SKM-1 (cell line): ENCODE measurements at regions not wholly inside any gene's neighbourhood (a gene's known extent, or its start where the extent isn't known, plus 50 kb on each side); places are given as distances from the start of the nearest gene placed in this dataset.
"Not testable (repeated sequence)": the region's sequence is repeated elsewhere in the genome, so short reads cannot be mapped to it uniquely, and the experiment has no call there.

Experiments used
- DNase-seq: peaks from one replicate; lab custom pipeline; 2025; ENCODE audit not compliant: unreplicated experiment; lab: John Stamatoyannopoulos, UW

DNA sequence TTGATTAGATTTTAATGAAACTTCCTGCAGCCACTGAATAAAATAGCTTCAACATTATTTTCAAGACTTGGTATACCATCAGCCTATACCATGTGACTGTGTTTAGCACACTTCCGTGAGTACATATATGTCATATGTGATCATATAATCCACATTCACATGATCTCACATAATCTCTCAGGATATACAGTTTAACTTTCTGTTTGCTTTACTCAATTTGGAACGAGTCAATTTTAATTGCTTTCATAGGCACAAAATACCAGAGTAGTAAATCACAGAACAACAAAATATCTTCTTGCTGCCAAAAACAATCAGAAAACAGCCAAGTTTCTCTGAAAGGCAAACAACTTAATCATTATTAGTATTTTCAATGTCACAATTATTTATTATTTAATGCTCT is 731.1 kb upstream of the DIAPH2 start:
- no peak for DNase-seq

DNA sequence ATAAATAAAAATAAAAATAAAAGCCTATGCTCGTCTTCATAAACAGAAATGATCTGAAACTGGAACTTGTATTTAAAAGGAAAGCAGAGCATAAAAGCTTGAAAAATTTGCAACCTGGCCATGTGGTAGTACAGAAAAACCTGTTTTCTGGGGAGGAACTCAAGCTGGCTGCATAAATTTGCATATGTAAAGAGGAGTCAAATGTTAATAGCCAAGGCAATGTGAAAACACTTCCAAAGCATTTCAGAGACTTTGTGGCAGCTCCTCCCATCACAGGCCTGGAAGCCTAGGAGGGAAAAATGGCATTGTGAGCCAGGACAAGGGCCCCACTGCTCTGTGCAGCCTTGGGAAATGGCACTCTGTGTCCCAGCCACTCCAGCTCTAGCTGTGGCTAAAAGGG is 727.9 kb upstream of the DIAPH2 start:
- DNase-seq: no peak

DNA sequence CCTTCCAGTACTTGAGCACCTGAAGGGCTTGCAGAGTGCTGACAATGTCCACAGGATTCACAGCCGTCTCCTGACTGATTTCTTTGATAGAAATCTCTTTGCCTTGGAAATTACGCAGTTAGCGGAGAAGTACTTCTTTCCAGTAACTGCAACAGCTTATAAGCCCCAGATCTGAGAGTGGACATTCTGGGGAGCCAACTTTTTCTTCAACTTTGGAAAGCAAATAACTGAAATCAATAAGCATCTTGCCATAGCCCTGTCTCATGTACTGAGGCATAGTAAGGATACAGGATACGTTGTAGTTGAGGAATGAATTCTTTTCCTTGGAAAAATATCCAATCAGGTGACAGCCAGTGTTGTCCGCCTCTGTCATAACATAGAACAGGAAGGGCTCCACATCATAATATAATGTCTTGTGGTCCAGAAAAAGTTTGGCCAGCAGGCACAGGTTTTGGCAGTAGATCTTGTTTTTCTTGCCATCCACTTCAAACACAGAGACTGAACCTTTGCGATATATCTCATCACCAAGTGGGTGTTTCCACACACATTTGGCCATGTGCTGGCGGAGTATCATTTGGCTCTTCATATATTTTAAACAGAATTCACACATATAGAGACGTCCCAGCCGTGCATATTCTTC is 711.1 kb upstream of the DIAPH2 start:
- not testable (repeated sequence) for DNase-seq

DNA sequence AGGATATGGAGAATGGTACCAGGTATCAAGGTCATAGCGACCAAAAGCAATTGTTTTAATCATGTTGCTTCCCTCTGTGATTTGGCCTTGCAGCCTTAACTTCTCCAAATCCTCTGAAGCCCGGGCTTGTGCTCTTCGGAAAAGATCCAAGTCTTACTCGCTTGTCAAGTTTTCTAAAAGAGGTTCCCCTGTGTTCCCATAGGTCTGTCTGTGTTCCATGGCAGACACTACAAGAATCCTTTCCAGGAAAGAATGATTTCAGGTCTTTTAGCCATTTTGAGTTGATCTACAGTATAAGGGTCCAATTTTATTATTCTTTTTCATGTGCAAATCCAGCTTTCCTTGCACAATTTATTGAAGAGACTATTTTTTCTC is 710.6 kb upstream of the DIAPH2 start:
- DNase-seq: no peak

DNA sequence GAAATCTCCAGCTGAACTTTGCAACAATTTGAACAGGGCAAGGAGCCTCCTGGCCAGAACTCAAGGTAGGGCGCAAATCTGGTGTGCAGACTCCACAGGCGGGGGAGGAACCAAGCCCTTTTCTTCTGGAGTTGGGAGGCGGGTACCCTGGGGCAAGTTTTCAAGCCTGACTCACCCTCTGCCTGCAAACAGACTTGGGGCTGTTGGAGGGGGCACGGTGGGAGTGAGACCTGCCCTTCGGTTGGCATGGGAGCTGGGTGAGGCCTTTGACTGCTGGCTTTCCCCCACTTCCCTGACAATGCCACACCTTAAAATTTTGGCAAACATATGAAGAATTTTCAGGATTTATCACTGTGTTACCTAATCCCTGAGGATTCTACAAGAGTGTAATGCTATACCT is 709.8 kb upstream of the DIAPH2 start:
- no peak for DNase-seq

DNA sequence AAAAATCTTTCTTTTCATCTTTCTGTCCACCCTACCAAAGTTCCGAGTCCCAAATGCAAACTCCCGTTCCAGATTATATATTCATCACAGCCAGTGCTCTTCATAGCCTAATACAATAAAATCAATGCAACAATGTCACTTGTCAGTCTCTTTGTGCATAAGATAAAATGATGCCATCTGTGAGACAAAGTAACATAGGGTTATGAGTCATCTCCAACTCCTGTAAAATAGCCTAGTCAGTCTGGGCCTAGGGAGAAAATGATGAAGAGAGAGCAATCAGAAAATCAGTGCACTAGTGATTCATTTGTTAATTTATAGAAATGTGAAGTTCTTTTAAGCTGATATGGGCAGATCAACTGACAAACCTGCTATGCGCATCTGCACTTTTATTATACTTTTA is 689.1 kb upstream of the DIAPH2 start:
- DNase-seq: no peak

DNA sequence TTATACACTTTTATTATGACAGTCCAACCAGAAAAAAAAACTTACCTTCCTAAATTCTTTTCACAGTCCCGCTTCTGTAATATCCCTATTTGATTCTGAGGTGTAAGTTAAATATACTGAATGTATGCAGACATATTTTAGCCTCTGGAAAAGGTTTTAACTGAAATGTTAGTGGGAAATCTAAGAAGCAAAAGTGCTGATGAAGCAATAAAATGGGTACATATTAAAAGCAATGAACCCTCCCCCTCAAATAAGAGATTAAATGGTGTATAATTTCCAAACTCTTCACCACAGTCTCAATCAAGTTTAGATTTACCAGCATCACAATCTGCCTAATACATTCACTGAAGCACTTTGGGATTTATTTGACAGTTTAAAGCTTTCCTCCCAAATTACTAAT is 688.3 kb upstream of the DIAPH2 start:
- DNase-seq: no peak

DNA sequence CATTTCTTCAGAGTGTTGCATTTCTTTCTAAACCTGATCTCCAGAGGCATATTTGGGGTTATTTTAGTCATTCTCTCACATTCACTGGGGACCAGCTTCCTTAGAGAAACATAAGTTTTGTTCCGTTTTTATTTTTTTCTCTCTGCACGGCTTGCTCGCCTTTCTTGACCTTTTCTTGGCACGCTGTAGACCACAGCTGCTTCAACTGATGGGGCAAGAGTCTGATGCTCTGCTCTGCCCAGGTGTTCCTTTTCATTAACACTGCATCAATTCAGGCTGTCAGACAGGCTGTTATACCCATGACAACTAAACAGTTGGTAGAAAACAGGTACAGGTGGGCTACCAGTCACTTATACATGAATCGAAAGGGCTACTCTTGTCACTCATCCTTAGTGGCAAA is 682.2 kb upstream of the DIAPH2 start:
- DNase-seq: no peak

DNA sequence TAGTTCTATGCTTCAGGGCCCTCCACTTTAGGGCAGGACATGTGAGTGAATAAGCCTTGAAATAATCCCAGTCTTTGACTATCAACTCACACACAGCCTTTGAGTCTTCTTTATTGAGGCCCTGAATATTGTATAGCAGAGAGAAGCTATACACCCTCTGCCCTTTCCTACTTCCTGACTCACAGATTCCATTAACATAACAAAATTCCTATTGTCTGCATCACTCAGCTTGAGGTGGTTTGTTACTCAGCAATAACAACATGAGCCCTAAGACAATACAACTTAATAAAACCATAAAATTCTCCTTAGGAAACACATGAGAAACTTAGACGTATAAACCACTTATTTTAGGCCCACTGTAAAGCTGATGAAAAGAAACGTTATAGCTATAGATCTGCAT is 680.3 kb upstream of the DIAPH2 start:
- no peak for DNase-seq

DNA sequence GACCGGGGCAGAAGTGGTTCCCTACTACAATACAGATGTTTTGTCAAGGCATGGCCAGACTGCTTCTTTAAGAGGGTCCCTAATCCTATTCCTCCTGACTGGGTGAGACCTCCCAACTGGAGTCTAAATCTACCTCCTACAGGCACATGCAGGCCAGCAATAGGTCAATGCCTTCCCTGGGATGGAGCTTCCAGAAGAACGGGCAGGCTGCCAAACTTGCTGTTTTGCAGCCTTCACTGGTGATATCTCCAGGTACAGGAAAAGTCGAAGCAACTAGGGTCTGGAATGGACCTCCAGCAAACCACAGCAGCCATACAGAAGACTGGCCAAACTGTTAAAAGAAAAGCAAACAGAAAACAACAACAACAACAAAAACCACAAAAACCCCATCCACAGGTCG is 678.4 kb upstream of the DIAPH2 start:
- DNase-seq: no peak

DNA sequence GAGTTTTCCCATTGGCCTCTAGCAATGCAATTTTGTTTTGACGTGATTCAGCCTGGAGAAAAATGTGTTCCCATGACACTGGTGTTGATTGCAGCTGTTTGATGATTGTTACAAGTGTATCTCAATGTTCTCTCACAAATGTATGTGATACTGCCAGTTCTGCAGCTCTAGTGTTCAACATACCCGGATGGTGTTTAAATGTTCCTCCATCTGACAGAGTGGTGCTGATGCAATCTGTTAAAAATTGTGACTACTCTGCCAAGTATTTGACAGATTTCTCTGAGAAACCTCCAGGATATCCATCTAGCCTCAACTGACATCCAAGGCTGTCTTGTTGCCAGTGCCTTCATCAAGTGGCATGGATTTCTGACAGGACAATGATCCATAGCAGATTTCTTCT is 657.2 kb upstream of the DIAPH2 start:
- DNase-seq: no peak

DNA sequence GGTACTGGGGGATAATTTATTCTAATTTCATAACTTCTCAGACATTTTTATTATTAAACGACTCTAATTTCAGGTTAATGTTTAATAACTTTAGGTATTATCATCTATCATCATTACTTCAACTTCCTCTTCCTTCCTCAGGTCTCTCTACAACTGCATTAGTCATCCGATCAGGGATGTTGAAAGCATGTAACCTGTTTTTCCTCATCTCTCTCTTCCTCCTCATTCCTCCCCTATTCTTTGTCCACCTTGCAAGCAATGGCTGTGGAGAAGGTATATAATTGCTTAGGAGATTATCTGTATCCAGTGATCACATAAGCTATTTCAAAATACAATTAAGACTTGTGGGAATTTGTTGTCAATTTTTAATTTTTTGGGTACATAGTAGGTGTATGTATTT is 632.6 kb upstream of the DIAPH2 start:
- no peak for DNase-seq

DNA sequence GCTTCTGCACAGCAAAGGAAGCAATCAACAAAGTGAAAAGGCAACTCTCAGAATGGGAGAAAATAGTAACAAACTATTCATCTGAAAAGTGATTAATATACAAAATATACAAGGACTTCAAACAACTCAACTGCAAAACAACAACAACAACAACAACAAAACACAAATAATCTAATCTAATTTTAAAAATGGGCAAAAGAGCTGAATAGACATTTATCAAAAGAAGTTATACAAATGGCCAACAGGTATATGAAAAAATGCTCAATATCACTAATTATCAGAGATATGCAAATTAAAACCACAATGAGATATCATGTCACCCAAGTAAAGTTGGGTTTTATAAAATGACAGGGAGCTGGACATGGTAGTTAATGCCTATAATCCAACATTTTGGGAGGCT is 602.8 kb upstream of the DIAPH2 start:
- DNase-seq: no peak

DNA sequence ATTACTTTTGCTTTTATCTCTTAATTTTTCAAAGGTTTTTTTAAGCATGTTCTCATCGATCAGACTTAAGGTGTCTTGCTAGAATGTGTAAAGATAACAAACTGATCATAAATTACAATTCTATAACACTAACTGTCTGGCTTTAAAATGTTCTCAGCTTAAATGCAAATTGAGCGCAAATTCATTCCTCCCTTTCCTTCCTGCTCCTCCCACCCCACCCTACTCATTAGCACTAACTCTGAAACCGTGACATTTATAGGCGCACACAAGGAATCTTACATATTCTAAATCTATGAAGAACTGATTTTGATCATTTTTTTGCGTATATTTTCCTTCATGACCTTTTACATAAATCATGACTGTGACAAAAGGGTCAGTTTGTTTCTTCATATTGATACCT is 590.0 kb upstream of the DIAPH2 start:
- no peak for DNase-seq

DNA sequence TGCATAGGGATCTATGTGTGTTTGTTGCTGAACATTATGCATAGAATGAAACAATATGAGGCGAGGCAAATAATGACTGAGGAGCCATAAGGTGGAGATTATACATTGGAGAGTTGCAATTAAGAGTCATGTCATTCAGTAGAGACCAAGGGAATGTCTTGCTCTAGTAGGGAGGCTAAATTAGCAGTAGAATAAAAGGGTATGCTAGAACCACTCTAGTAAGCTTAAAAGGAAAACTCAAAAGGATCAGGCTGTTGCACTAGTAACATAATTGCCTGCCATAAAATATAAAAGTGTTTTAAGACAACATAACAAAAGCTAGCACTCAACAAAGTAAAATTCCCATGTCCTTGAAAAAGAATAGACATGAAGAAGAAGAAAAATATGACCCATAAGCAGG is 586.2 kb upstream of the DIAPH2 start:
- no peak for DNase-seq

DNA sequence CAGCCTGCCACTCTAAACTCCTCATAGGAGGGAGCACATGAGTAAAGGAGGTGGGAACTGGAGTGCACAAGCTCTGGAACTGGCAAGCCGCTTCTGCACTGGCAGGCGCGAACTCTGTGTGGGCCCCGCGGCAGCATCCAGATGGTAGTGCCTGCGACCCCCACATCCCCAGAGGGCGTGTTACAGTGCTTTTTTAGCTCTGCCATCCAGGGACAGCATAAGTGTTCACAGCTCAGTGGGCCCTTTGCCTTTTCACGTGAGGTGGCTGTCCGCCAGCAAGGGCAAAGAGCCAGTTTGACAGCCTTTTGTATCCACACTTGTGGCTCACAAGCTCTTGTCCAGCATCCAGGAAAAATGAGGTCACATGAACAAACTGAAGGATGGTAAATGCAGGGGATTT is 581.6 kb upstream of the DIAPH2 start:
- no peak for DNase-seq

DNA sequence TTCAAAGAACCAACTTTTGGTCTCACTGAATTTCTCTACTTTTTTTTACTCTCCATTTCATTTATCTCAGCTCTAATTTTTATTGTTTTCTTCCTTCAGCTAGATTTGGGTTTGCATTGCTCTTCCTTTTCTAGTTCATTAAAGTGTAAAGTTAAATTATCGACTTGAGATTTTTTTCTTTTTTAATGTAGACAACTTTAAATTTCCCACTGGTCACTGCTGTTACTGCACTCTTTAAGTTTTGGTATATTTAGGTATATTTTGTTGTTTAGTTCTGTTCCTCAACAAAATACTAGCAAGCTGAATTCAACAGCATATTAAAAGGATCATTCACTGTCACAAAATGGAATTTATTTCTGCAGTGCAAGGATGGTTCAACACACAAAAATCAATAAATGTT is 572.0 kb upstream of the DIAPH2 start:
- DNase-seq: no peak

DNA sequence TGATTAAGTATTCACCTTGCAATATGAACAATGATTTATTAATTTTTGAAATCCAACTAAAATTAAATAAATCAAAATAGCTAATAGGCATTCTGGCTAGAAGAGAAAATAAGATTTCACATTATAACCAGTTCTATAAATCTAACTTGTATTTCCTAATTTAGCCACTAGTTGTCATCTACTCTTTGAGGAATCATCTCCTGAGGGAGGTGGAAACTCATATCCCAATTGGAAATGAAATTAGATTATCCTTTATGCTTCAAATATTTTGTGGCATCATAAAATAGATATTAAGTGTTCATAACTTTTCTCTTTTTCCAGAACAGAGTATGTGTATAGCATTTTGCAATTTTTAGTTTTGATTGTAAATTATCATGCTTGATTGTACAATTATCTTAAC is 558.5 kb upstream of the DIAPH2 start:
- no peak for DNase-seq

DNA sequence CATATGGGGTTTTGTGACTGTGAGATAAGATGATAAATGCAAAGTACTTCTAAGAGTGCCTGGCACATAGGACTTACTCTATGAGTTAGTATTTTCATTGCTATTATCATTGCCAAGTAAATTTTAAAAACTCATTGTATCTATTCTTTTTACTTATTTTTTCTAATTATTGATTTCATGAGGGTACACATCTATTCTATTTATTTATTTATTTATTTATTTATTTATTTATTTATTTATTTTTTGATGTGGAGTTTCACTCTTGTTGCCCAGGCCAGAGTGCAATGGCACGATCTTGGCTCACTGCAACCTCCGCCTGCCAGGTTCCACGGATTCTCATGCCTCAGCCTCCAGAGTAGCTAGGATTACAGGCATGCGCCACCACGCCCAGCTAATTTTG is 556.6 kb upstream of the DIAPH2 start:
- DNase-seq: not testable (repeated sequence)

DNA sequence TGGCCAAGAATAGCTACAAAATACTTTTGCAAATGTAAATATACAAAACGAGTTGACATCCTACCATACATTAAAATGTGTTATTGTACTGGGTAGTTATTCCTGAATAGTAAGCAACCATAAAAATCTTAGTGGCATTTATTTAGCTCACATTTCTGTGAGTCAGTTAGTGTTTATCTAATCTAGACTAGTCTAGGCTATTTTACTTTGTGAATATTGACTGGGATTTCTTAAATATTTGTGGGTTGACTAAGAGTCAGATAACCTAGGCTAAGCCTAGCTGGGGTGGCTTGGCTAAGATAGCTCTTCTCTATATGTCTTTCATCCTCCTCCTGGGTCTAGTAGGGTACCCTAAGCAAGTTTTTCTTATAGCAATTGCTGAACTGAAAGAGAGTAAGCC is 543.8 kb upstream of the DIAPH2 start:
- DNase-seq: no peak

DNA sequence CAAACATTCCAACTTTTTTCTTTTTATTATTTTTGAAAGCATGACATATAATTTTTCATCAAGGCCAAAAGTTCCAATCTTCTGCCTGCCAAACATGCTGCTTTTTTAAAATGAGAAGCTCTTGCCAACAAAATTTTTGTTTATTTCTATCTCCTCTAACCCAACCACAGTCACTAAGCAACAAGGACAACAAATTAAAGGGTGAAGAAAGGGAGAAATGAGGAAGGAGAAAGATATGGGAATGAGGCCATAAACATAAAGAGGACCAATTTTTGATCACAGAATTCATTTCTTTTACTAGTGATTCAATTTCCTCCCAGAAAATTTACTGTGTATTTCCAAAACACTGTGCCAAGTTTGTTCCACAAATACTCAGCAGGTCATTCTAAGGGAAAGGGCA is 537.0 kb upstream of the DIAPH2 start:
- no peak for DNase-seq

DNA sequence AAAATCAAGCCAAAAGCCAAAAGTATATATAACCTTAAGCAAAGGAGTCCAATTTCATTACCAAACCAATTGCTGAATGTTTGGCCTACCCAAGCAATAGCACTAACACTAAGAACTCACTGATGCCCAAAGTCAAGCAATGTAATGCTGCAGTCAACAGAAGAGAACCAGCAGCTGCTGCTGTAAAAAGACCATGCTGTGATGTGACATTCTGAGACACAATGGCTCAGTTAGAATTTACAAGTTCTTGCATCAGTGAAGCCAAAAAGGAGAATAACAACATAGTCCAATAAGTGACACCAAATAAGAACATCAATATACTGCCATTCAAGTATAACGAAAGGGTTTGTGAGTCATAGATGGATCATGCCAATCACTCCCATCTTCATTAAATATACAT is 514.0 kb upstream of the DIAPH2 start:
- no peak for DNase-seq

DNA sequence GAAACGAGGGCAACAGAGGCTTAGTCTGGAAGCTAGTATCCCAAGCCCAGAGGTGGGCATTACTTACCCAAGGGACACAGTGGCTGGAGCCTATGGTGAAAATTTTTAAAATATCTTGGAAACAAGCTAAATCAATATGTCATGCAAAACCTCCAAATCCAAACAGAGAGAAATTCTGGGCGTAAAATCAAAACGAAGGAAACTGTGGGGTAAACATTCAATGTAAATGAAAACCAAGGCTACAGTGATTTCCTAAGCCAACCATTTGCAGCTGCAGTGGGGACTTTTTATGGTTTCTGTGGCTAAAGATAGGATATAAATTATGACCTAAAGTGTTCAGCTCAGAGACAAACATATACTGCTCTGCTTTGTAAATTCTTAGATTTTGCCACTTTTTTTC is 507.7 kb upstream of the DIAPH2 start:
- DNase-seq: no peak

DNA sequence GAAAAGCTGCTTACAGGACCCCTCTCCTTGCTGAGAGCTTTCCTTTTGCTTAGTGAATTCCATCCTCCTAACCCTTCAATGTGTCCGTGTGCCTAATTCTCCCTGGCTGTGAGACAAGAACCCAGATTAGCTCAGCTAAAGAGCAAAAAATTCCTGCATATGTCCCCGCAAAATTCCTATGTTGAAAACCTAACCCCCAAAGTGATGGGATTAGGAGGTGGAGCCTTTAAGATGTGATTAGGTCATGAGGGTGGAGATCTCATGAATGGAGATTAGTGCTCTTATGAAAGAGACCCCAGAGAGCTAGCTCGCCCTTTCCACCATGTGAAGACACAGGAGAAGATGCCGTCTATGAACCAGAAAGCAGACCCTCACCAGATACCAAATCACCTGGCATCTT is 503.0 kb upstream of the DIAPH2 start:
- DNase-seq: no peak
